Suppressor macrophage treated with lipopolysaccharide for 1 hour (primary cell): ENCODE measurements at regions not wholly inside any gene's neighbourhood (a gene's known extent, or its start where the extent isn't known, plus 50 kb on each side); places are given as distances from the start of the nearest gene placed in this dataset.

ENCODE experiments used
- DNase-seq, 3 donors: peaks; one replicate each; pipeline ENCODE4 v3.0.0-alpha.2; 2020 to 2022

DNA sequence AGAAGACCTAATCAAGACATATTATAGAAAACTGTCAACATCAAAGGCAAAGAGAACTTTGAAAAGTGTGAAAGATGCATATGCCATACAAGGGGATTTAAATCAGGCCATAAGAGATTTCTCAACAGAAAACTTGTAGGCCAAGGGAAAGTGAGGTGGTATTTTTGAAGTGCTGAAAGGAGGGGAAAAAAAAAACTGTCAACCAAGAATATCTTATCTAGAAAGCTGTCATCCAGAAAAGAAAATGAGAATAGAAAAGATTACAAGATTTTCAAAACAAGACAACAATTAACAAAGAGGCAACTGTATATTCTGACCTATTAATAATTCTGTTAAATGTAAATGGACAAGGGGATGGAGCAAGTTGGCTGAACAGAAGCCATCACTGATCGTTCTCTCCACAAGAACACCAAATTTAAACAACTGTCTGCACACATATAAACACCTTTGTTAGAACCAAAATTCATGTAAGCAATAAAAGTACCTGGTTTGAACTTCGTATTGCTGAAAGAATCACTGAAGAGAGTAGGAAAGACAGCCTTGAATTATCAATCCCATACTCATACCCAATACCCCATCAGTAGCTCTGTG is 880.1 kb upstream of the PCDH9 start:
- no peak for DNase-seq

DNA sequence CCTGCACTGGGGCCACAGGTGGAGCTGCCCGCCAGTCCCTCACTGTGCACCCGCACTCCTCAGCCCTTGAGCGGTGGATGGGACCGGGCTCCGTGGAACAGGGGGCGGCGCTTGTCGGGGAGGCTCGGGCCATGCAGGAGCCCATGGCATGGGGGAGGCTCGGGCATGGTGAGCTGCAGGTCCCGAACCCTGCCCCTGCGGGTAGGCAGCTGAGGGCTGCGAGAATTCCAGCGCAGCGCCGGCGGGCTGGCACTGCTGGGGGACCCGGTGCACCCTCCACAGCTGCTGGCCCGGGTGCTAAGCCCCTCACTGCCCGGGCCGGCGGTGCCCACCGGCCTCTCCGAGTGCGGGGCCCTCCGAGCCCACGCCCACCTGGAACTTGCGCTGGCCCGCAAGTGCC is 877.5 kb upstream of the PCDH9 start:
- DNase-seq = no peak

DNA sequence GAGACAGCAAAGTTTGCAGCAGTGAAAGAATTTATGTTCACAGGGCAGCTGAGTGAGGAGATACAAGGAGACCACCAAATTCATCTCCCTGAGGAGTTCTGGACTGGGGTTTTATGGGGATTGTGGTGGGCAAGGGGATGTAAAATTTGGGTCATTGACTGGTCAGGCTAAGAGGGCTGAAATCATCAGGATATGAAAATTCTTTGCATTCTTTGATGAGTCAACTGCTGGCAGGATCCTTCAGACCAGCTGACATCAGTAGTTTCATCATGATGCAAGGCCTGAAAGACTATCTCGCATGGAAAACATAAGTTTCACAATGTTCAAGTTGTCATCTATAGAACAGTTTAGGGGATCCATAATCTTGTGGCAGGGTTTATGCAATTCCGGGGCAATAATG is 869.5 kb upstream of the PCDH9 start:
- DNase-seq = no peak

DNA sequence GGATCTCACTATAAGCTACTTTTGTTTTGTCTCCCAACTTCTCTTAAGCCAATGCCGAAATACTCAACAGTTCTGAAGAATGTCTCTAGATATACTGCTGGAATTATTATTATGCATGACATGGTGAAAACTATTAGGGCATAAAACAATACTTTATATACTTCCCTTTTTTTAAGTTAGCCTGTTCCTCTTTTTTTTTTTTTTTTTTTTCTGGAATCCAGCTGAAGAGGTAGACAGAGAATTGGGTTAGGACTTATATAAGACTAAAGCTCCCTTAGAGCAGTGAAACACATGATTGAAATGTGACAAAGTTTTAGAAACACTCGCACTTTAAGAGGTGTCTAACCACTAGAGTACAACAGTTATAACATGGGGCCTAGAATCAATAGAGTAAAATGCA is 850.9 kb upstream of the PCDH9 start:
- no peak for DNase-seq

DNA sequence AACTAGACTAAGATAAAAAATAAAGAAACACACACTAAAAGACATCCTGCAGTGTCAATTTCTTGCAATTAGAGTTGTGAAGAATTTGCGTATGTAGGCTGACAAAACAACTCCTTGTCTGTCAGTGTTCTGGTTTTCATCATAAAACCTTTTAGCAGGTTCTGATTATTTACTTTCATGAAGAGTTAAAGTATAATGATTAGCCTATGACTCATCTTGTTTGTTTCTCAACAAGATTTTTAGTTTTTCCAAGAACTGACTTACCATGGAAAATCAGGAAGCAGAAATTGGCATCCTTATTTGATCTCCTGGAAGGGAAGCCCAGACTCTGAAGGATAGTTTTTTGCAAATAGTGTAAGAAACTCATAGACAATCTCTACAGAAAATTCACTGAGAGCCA is 848.7 kb upstream of the PCDH9 start:
- no peak for DNase-seq

DNA sequence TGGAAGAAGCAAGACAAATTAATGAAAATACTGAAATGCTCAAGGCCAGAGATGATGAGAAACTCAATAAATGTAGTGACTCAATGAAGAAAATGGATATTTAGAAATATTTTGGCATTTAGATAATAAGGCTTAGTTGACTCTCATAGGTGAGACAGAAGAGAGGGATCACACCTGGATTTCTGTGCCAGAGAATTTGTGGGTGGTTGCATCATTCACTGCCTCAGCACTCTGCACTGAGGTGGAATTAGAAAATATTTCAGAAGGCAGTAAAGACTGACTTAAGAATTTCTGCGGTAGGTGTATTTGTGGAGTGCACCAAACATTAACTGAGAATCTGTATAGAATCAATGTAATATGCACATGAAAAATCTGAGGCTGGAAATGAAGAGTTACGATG is 848.3 kb upstream of the PCDH9 start:
- DNase-seq = no peak

DNA sequence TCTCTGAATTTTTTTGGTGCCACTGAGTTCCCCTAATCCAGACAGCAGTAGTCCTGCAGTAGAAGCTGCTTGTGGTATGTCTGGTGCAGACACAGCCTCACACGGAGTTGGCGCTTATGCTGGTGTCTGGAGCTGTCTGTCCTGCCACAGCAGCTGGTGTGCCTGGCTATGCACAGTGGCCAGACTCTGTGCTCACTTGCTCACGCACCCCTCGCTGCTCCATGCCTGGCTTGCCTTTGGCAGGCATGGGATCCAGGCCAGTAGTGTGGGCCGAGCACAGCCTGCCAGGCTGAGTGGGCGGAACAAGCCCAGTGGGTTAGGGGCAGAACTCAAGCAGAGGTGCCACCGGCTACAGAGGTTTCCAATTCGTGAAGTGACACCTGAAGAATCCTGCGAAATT is 845.9 kb upstream of the PCDH9 start:
- no peak for DNase-seq

DNA sequence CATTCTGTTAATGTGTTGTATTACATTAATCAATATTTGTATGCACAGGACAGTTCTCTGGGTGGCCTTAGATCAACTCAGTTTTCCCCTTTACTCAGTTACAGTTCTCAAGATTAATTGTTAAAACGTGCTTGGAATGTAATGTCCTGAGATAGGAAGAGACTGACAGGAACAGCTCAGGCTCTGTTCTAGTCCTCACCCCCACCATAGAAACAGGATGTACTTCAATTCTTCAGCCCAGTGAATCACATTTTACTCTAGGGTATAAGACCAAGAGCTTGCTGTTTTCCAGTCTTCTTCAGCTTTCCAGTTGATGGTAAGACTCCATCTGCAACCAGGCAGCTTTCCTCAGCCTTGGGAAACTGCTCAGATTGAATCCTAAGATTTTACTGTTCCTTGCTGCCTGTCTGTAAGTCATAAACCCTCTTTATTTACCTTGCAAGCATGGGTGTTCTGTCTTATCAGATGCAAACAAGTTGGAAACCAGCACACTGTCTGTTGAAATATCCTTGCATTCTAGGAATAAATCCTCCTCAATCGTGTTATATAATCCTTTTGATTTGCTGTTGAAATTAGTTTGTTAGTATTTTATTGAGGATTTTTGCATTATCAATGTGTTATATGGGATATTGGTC is 836.9 kb upstream of the PCDH9 start:
- no peak for DNase-seq

DNA sequence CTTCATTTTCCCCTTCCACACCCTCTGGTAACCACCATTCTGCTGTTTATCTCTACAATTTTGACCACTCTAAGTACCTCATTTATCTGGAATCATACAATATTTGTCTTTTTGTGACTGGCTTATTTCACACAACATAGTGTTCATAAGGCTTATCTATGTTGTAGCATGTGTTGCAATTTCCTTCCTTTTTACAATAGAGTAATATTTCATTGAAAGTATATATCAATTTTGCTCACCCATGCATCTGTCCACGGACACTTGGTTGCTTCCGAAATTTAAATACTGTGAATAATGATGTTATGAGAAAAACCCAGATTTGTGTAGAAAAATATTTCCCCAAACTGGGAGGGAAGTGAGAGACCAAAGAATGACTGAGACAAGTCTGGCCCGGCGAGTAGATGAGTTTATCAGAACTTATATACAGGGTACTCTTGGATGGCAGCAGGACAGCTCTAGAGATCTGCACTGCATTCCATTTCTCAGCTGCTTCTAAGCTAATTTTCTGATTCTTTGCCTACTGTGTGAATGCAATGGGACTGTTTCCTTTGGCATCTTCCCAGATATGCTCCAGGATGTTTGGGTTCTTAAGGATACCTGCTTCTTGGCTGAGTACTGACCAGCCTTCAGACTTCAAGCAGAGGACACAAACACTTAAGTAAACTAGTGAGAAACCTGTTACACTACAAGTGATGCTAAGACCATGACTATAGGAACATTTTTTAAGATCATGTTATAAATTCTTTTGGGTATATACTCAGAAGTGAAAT is 834.0 kb upstream of the PCDH9 start:
- DNase-seq = no peak

DNA sequence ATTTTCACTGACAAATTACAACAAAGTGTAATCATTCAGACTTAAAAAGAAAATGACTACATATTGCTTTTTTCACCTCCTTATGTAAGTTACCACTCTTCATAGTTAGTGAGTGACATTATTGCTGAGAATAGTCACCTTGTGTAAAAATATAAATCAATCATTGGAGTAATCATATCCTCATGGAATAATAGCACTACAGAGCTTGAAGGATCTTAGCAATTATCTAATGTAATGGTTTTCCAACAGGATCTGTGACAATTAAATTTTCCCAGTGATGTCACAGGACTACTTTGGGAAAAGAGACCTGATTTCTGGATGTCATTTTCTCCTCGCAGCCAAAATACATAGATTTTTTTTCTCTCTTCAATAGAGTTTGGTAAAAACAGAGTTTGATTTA is 833.0 kb upstream of the PCDH9 start:
- DNase-seq = no peak

DNA sequence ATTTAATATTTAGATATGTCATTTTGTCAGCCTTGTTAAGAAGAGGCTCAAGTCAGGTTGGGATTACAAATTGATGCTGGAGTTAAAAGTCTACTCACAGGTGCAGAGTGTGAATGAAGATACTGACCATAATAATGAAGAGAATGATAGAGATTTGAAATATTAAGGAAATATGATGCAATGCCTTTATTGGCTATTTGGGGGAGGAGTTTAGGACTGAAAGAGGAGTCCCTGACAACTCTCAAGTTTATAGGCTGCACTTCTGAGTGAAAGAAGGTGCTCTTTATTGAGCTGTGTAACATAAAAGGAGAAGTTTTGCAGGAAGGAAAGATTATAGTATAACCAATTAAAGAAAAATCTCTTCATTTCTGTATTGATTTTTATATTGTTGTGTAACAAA is 827.7 kb upstream of the PCDH9 start:
- no peak for DNase-seq

DNA sequence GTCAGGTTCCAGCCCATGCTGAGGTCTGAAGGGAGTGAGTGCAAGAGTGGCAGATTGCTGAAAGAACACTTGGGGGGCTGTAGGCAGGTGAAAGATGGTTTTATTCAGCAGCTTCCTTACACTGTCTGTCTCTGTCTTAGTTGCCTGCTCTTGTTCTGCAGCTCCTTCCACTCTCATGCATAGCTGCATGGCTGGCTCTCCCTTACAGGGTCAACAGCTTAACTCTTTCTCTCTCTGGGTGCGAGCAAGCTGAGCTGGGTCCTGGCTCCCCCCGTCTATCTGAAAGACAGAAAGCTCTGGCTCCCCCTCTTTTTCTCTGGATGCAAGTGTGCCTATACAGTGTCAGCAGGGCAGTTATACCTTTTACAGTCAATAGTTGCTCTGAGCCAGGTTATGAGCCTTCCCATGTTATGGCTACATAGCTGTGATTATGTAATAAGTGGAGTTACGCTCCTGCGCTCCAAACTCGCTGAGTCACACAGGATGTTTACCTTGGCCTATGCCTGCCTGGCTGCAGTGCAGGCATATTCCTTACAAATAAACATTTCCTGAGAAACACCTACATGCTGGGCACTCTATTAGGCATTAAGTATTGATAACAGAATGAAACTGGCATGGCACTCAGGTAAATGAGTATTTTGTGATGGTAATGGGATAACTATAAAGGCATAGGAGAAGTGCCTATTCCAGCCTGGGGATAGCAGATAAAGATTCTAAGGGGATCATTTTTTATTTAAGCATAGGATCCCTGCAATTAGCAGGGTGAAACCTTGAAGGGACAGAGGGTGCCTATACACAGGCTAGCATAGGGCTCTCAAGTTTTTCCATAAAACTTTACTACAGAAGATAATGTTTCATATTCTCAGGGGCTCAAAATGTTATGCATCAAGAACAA is 826.9 kb upstream of the PCDH9 start:
- no peak for DNase-seq

DNA sequence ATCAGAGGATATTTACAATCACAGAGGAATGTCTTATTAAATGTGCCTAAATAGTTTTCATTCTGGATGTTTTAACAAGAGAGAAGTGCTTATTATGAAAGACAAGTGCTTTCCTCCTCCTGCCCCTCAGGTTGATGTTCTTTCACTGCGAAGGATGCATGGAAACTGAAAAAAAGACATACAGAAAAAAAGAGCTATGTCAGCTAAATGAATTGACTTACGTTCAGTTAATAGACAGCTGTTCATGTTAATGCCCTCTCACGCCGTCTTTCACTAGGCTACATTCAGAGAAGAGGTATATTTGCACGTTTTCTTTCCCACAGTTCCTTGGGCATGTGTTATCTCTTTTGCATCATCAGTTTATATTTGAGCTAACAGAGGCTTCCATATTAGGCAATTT is 821.8 kb upstream of the PCDH9 start:
- no peak for DNase-seq

DNA sequence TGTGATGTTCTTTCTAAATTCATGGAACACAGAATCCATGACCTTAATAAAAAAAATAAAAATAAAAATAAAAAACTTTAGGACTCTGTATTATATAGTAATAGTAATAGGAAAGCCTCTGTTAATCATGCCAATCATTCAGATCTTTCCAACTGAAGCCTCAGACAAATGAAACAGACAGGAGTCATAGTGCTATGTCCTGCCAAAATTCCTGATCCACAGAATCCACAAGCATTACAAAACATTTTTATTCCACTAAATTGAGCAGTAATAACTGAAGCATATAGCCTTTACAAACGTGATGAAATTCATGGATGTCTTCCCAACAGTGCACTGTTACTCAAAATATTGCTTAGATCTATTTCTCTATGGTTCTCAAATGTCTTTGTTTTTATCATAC is 820.6 kb upstream of the PCDH9 start:
- DNase-seq = no peak

DNA sequence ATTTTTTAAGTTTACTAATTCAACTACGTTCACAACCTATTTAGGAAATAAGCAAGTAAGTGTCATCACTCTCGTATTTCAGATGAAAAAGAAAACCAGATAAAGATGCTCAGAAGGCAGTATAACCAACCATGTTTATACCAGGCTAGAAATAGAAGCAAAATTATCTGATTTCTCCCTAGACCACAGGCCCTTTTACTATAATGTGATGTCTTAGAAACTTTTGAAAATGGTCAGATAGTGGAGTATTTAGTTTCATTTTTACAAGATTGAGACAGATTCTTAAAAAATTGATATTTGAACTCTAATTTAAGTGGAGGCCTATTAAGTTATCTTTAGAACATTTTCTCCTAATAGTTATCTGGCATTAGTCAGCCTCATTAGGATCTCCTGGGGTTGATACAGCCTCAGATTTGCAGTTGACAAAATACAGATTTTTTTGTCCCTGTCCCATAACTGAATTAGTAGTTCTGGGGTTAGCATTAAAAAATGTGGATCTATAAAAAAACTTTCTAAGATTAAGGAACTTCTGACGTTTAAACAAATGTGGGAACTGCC is 818.7 kb upstream of the PCDH9 start:
- no peak for DNase-seq

DNA sequence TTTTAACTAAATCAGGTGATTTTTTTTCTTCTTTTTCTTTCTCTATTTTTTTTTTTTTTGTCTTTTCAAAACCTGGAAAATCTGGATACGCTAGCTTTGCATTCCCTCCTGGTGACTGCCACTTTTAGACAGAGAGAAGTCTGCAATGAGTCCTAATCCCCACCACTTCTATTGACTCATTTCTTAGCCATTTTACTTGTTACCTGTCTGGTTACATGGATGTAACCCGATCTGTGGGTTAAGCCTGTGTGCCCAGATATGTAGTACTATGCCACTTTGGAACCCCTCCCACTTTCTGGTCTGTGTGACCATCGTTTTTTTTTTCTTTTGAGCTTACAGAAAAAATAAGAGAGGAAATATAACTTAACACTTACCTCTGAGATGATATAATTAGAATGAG is 817.8 kb upstream of the PCDH9 start:
- DNase-seq = no peak

DNA sequence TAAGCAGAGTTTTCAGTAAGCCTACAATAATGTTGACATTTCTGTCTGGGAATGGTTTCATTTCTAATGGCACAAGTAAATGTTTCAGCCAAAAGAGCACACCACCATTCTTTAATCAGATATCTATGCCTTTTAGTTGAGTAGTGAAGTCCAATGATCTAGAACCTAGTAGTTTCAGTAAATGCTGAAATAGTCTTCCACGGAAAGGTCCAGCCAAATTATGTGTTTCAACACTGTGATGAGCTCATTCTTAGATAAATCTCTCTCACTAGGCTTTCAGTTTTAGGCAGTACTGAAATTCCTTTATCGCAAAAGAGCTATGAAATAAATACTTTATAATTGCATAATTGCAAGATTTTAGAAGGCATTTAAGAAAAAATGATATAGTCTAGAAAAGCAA is 816.8 kb upstream of the PCDH9 start:
- no peak for DNase-seq

DNA sequence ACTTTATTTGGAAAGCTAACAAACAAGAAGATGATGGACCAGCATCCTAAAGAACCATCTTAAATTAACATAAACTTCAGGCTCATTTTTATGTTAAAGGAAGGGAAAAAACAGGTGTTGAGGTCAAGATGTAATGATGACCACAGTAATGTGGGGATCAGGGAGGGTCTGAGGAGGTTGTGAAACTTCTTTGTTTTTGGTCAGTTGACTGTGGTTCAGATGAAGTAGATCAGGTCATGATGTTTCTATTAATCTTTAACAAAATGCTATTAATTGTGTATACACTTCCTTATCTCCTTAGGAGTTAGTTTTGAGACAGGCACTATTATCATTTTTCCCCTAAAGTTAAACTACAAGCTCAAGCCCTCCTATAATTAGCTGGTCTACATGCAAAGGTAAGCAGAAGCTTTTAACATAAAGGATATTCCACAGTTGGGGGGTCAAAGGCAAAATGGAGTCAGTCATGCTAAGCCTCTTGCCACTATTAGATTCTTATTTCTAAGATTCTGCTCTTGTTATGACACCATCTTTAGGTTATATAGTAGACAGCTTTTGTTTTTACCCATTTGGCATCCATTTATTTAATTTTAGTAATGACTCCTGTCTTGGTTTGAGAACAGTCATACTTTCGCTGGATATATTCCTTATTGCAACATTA is 800.1 kb upstream of the PCDH9 start:
- no peak for DNase-seq

DNA sequence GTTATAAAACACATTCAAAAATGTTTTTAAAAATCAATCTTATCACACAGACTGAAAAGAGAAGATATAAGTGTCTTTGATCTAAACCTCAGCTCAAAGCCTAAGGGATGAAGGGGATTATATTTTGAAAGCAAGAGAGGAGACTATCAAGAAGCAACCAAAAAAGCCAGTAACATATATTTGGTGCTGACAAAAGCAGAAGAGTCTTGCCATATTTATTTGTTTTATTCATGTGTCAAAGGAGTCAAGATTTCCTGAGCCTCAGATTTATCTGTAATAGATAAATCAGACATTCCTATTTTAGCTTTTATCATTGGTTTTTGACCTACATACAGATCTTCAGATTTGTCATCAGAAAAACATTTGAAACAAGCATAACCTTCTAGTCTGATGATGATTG is 798.6 kb upstream of the PCDH9 start:
- no peak for DNase-seq

DNA sequence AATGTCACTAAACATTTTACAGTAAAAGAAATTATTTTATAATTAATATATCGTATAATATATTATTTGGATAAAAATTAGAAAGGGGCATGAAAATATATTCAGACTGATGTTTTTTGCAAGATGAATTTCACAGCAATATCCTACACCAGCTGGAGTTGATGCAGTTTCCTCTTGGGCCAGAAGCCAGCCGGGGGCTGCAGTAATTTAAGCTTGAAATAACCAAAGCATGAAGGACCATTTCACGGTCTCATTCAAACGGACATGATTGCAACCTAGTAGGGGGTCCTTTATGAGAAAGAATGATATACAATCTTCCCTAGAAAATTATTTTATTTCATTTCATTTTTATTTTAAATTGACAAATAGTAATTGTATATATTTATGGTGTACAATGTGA is 797.2 kb upstream of the PCDH9 start:
- no peak for DNase-seq

DNA sequence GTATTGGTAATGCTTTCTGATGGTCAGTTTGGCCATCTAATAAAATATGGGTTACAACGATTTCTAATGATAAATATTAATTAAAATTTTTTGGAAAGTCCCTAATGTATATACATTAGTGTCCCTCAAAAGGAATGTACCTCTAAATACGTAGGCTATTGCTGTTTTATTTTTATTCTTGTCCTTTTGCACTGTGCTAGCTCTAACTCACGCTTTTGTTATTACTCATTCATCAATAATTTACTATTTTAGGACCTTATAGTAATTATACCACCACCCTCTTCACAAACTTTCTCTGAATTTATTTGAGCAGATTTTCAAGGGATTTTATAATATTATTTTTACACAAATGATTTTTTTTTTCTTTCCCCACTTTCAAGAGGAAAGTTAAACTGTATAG is 795.9 kb upstream of the PCDH9 start:
- no peak for DNase-seq

DNA sequence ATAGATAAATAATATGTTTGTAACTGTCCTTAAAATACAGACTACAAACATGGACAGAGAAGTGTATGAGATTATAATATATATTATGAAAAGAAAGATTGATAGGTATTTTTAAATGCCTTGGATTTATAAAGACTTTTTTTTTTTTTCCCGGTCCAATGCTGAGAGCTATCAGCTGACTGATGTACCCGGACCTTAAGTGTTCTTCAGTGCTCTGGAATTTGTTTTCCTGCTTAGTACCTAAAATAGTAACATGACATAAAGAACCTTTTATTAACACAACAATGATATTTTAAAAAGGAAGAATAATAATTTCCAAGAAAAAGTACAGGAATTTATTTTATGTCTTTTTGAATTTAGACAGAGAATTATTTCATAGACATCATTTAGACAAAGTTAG is 795.5 kb upstream of the PCDH9 start:
- no peak for DNase-seq
